Upper lobe of left lung (tissue), 6 donors: ENCODE measurements at regions not wholly inside any gene's neighbourhood (a gene's known extent, or its start where the extent isn't known, plus 50 kb on each side); places are given as distances from the start of the nearest gene placed in this dataset.

Source experiments
- ATAC-seq, 2 donors: fragments of 200-7000 bp; cut with Tn5 transposase; one replicate each; pipeline ENCODE4 v1.9.1; 2022; ENCODE audit warnings: mild to moderate bottlenecking in 2 of 2, moderate library complexity in 2 of 2; ENCODE audit not compliant: low FRiP score in 2 of 2
- DNase-seq, 2 donors: peaks; one replicate each; pipeline ENCODE4 v3.0.0-alpha.2; 2019 to 2020
- H3K27ac ChIP-seq, 4 donors: fragments of 200-600 bp; sonication (generic); one replicate each; pipeline ENCODE4 v1.5.1; 2016 to 2019
- H3K27me3 ChIP-seq, 4 donors: fragments of 200-600 bp; sonication (generic); one replicate each; pipeline ENCODE4 v1.5.1; 2017 to 2019
- H3K36me3 ChIP-seq, 4 donors: fragments of 200-600 bp; sonication (generic); one replicate each; pipeline ENCODE4 v1.5.1; 2016 to 2019
- H3K4me1 ChIP-seq, 4 donors: fragments of 200-600 bp; sonication (generic); one replicate each; pipeline ENCODE4 v1.5.1; 2018 to 2019
- H3K4me3 ChIP-seq, 4 donors: fragments of 200-600 bp; sonication (generic); one replicate each; pipeline ENCODE4 v1.5.1; 2017 to 2019; ENCODE audit warnings: mild to moderate bottlenecking in 2 of 4, moderate library complexity in 1 of 4
- H3K9me3 ChIP-seq, 4 donors: fragments of 200-600 bp; sonication (generic); one replicate each; pipeline ENCODE4 v1.5.1; 2018 to 2019
- CTCF ChIP-seq, 6 experiments: fragments of 450-650 bp in 4 of 6; fragments of 200-600 bp in 2 of 6; sonication (generic) in 2 of 6; IDR thresholded peaks; one replicate each; pipeline ENCODE4 v1.5.1; 2016 to 2019; ENCODE audit warnings: antibody characterized with exemption in 6 of 6
- EP300 ChIP-seq, 4 donors: sonication (generic); formaldehyde crosslinking; IDR thresholded peaks; one replicate each; pipeline ENCODE4 v1.5.1; 2017; ENCODE audit warnings: antibody characterized with exemption in 4 of 4, control low read depth in 2 of 4
- POLR2A ChIP-seq, 4 donors: fragments of 450-650 bp; IDR thresholded peaks; one replicate each; pipeline ENCODE4 v1.5.1; 2016 to 2017; ENCODE audit warnings: antibody characterized with exemption in 4 of 4, mild to moderate bottlenecking in 2 of 4
- POLR2AphosphoS5 ChIP-seq, 2 donors: sonication (generic); formaldehyde crosslinking; IDR thresholded peaks; one replicate each; pipeline ENCODE4 v1.5.1; 2017; ENCODE audit warnings: antibody characterized with exemption in 2 of 2
- WGBS, 2 donors: methylation state at CpG; one replicate each; pipeline ENCODE4 v1.1.5; 2017 to 2018; 5-methylcytosine and 5-hydroxymethylcytosine counted together
- donor health status: DM: no; HTN: no; CAD: no; lungs with moderate emphysema.
- donor health status: DM: no; HTN: yes; CAD: no; lungs with severe emphysema.

GRCh38 chr5:165161204-165161603 is 1655.8 kb downstream of the MAT2B start:
- no peak overlapping the region for H3K27ac ChIP-seq
- ATAC-seq, result no peak
- DNase-seq, result no peak
- H3K4me1 ChIP-seq, result no peaks in the 10 kb centered on the region
- no peaks in the 10 kb centered on the region for H3K27me3 ChIP-seq
- H3K36me3 ChIP-seq, result no peaks in the 10 kb centered on the region
- H3K9me3 ChIP-seq, result no peaks in the 10 kb centered on the region
- H3K4me3 ChIP-seq, result no peak overlapping the region
- TF ChIP-seq EP300 (IDR thresholded peaks at IDR 0.05) (no peak), POLR2A (IDR thresholded peaks at IDR 0.05) (no peak), CTCF (IDR thresholded peaks at IDR 0.05) (no peak), POLR2AphosphoS5 (IDR thresholded peaks at IDR 0.05) (no peak)
- WGBS, 2 donors, result 88 to 90% methylated on average over 6 of the region's 6 CpGs

DNA sequence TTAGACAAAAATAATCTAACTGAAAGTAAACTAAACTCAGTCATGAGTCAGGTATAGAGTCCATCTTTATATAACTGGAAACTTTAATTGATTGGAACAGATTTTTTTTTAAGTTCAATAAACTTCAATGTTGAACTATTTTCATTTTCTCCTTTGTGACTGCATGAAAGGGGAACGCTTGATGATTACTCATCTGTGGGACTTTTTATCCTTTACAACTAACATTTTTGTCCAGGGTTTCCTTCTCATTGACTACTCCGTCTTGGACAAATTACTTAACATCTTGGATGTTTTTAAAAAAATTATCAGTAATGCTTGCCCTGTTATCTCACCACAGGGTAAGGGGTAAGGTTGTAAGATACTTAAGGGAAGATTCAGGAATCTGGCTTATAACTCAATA is 1658.4 kb downstream of the MAT2B start:
- no peak for TF ChIP-seq POLR2A (IDR thresholded peaks at IDR 0.05)
- TF ChIP-seq POLR2AphosphoS5 (IDR thresholded peaks at IDR 0.05), result no peak
- no peak for TF ChIP-seq EP300 (IDR thresholded peaks at IDR 0.05)
- no peak for TF ChIP-seq CTCF (IDR thresholded peaks at IDR 0.05)
- 47 to 63% methylated on average over 2 of the region's 2 CpGs for WGBS, 2 donors
- ATAC-seq (no peak), DNase-seq (no peak)
- H3K27ac ChIP-seq, result no peak overlapping the region
- H3K36me3 ChIP-seq, result no peaks in the 10 kb centered on the region
- no peaks in the 10 kb centered on the region for H3K9me3 ChIP-seq
- no peak overlapping the region for H3K4me3 ChIP-seq
- H3K4me1 ChIP-seq, result no peaks in the 10 kb centered on the region
- H3K27me3 ChIP-seq, result no peaks in the 10 kb centered on the region

- H3K36me3 ChIP-seq, result no peaks in the 10 kb centered on the region
- ATAC-seq, result no peak
Measured at GRCh38 chr5:165173651-165174050, 1668.2 kb downstream of the MAT2B start.

DNA sequence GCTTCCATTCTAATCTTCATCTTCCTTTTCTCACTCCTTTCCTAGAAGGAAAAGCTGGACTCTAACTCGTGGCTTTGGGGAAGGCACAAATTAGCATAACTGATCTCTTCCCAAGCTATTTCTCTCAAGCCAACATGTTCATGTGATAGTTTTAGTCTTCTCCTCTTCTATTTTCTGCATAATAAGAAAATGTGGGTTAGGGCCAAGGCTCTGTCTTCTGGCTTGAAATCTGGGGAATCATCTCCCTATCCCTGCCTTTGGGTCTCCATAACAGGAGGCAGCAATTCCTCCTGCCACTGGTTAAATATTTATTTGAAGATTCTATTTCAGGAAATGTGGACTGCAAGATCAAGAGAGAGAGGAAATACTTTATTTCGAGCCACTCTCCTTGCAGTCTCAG is 1669.6 kb downstream of the MAT2B start:
- no peak for ATAC-seq
- no peak overlapping the region for H3K27ac ChIP-seq
- no peak overlapping the region for H3K4me3 ChIP-seq
- TF ChIP-seq POLR2AphosphoS5 (IDR thresholded peaks at IDR 0.05), result no peak
- no peak for DNase-seq
- H3K36me3 ChIP-seq, result no peaks in the 10 kb centered on the region
- WGBS, 2 donors, result 33 to 36% methylated on average over 2 of the region's 2 CpGs
- H3K4me1 ChIP-seq, result no peaks in the 10 kb centered on the region
- no peaks in the 10 kb centered on the region for H3K9me3 ChIP-seq
- H3K27me3 ChIP-seq, result no peaks in the 10 kb centered on the region

More at GRCh38 chr5:165173651-165174050, 1668.2 kb downstream of the MAT2B start:
- Histone ChIP-seq H3K4me3 (no peak overlapping the region), H3K27me3 (no peaks in the 10 kb centered on the region), H3K9me3 (no peaks in the 10 kb centered on the region), H3K27ac (no peak overlapping the region), H3K4me1 (no peaks in the 10 kb centered on the region)
- 82 to 87% methylated on average over 2 of the region's 2 CpGs for WGBS, 2 donors
- no peak for DNase-seq
- TF ChIP-seq CTCF (IDR thresholded peaks at IDR 0.05), result no peak
- no peak for TF ChIP-seq EP300 (IDR thresholded peaks at IDR 0.05)
- TF ChIP-seq POLR2AphosphoS5 (IDR thresholded peaks at IDR 0.05), result no peak
- no peak for TF ChIP-seq POLR2A (IDR thresholded peaks at IDR 0.05)

DNA sequence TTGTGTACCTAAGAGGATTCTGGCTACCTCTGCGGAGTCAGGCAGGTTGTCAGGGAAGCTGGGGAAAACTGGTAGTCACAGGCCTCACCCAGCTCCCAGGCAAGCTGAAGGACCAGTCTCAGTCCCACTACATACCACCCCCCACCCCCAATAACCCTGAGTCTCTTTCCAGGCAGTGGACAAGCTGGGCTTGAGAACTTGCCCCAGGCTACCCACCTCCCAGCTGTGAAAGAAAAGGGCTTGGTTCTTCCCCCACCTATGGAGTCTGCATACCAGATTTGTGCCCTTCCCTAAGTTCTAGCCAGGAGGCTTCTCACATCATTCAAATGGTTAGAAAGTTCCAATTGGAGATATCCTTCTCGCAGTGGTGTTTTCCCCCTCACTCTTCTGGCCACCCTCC is 1678.8 kb downstream of the MAT2B start:
- DNase-seq (no peak), ATAC-seq (no peak)
- TF ChIP-seq EP300 (IDR thresholded peaks at IDR 0.05) (no peak), CTCF (IDR thresholded peaks at IDR 0.05) (no peak), POLR2AphosphoS5 (IDR thresholded peaks at IDR 0.05) (no peak), POLR2A (IDR thresholded peaks at IDR 0.05) (no peak)
- no peak overlapping the region for H3K4me3 ChIP-seq
- 94 to 100% methylated on average over 2 of the region's 2 CpGs for WGBS, 2 donors
- no peaks in the 10 kb centered on the region for H3K4me1 ChIP-seq
- no peaks in the 10 kb centered on the region for H3K36me3 ChIP-seq
- H3K27ac ChIP-seq, result no peak overlapping the region
- H3K27me3 ChIP-seq, result no peaks in the 10 kb centered on the region
- peaks cover 0 to 18% (median 10%) of the 10 kb centered on the region in 4 donors for H3K9me3 ChIP-seq
